Ovary (tissue), 3 donors: ENCODE measurements at regions not wholly inside any gene's neighbourhood (a gene's known extent, or its start where the extent isn't known, plus 50 kb on each side); places are given as distances from the start of the nearest gene placed in this dataset.

Experiments
- CTCF ChIP-seq, 3 donors: fragments of 450-650 bp in 2 of 3; fragments of 200-600 bp in 1 of 3; IDR thresholded peaks; one replicate each; pipeline versions ENCODE4 v1.5.1 to v1.8.0; 2016 to 2022; ENCODE audit warnings: antibody characterized with exemption in 3 of 3, mild to moderate bottlenecking in 1 of 3
- POLR2A ChIP-seq: fragments of 450-650 bp; IDR thresholded peaks from one replicate; pipeline ENCODE4 v1.6.1; 2017; ENCODE audit warnings: antibody characterized with exemption, mild to moderate bottlenecking, moderate library complexity
- donor health status: DM: no; HTN: no; CAD: no.

- TF ChIP-seq CTCF (IDR thresholded peaks at IDR 0.05) (no peak), POLR2A (no peak)
Measured at GRCh38 chr4:187256897-187257296, 533.2 kb upstream of the FAT1 start.
